ENCODE measurements at regions not wholly inside any gene's neighbourhood (a gene's known extent, or its start where the extent isn't known, plus 50 kb on each side); places are given as distances from the start of the nearest gene placed in this dataset.

DNA sequence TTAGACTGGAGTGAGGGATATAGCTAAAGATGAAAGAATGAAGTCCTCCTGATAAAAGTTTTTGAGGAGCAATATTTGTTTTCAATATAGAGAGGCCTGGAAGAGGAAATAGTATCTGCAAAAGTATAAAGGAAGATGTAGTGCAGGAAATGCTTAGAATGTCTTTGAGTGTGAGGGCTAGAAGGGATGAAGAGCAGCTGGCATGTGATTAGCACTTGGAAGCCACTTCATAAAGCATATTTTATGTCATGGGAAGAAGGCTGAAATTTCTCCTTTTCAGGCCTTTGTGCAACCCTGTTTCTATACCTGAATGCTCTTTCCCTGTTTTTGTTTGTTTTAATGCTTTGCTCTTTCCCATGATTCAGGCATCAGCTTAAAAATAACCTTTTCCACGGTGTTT is 323.3 kb upstream of the DEPDC1 start:
- H3K79me2 ChIP-seq (ENCODE audit: low read length) = no peaks in the 10 kb centered on the region
- H3K9me3 ChIP-seq (replicated peaks; ENCODE audit: insufficient read depth, low read length) = no peaks in the 10 kb centered on the region
- no peaks in the 10 kb centered on the region for H3F3A ChIP-seq (ENCODE audit: insufficient read depth, low read length)
- TF ChIP-seq EZH2 (optimal IDR thresholded peaks at IDR 0.05; ENCODE audit: low read depth, low read length) = no peak
- TF ChIP-seq EZH2phosphoT487 (IDR thresholded peaks at IDR 0.05; ENCODE audit: low read length) = no peak
- TF ChIP-seq CTCF (IDR thresholded peaks at IDR 0.05; ENCODE audit: low read length) = no peak
- no peak overlapping the region for H3K9ac ChIP-seq (ENCODE audit: low read length)
- H2AFZ ChIP-seq (ENCODE audit: low read length) = no peak overlapping the region
- no peaks in the 10 kb centered on the region for H3K4me1 ChIP-seq (ENCODE audit: low read length)
- no peaks in the 10 kb centered on the region for H3K36me3 ChIP-seq (replicated peaks; ENCODE audit: insufficient read depth, low read length)
- H3K9me2 ChIP-seq (replicated peaks; ENCODE audit: insufficient read depth, low read length) = no peaks in the 10 kb centered on the region
- no peak overlapping the region for H3K4me3 ChIP-seq (ENCODE audit: low read length)
- no peak for DNase-seq
- no peaks in the 10 kb centered on the region for H3K27me3 ChIP-seq (replicated peaks; ENCODE audit: insufficient read depth, low read length)
- no peak overlapping the region for H3K27ac ChIP-seq (ENCODE audit: low read length)
- H4K20me1 ChIP-seq (ENCODE audit: insufficient read depth, low read length) = no peaks in the 10 kb centered on the region
- no peak overlapping the region for H3K4me2 ChIP-seq (ENCODE audit: low read depth, low read length)

DNA sequence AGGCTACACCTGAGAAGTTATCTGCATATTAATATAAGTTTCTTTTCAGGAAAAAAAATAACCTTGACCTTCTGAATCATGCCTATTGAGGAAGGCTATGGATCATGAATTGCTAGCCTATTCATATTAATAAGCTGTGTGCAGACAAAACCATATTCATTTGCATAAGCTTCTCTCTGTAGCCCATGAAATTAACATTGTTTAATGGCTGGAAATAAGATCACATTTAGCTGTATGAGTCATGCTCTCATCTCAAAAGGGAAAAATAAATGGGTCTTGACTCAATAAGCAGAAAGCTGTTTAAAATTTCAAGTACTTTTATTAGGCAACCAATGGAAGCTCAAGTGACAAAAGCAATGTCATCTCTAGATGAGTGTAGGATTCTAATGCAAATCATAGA is 330.0 kb upstream of the DEPDC1 start:
- no peaks in the 10 kb centered on the region for H3F3A ChIP-seq (ENCODE audit: insufficient read depth, low read length)
- no peaks in the 10 kb centered on the region for H3K79me2 ChIP-seq (ENCODE audit: low read length)
- no peak overlapping the region for H3K4me2 ChIP-seq (ENCODE audit: low read depth, low read length)
- DNase-seq = no peak
- H2AFZ ChIP-seq (ENCODE audit: low read length) = no peak overlapping the region
- H3K27ac ChIP-seq (ENCODE audit: low read length) = no peak overlapping the region
- no peak overlapping the region for H3K4me3 ChIP-seq (ENCODE audit: low read length)
- H3K27me3 ChIP-seq (replicated peaks; ENCODE audit: insufficient read depth, low read length) = no peaks in the 10 kb centered on the region
- no peak overlapping the region for H3K9ac ChIP-seq (ENCODE audit: low read length)
- H3K9me2 ChIP-seq (replicated peaks; ENCODE audit: insufficient read depth, low read length) = no peaks in the 10 kb centered on the region
- no peaks in the 10 kb centered on the region for H3K4me1 ChIP-seq (ENCODE audit: low read length)
- no peak for TF ChIP-seq CTCF (IDR thresholded peaks at IDR 0.05; ENCODE audit: low read length)
- no peak for TF ChIP-seq EZH2phosphoT487 (IDR thresholded peaks at IDR 0.05; ENCODE audit: low read length)
- no peak for TF ChIP-seq EZH2 (optimal IDR thresholded peaks at IDR 0.05; ENCODE audit: low read depth, low read length)
- H4K20me1 ChIP-seq (ENCODE audit: insufficient read depth, low read length) = no peaks in the 10 kb centered on the region
- H3K9me3 ChIP-seq (replicated peaks; ENCODE audit: insufficient read depth, low read length) = no peaks in the 10 kb centered on the region
- H3K36me3 ChIP-seq (replicated peaks; ENCODE audit: insufficient read depth, low read length) = no peaks in the 10 kb centered on the region

DNA sequence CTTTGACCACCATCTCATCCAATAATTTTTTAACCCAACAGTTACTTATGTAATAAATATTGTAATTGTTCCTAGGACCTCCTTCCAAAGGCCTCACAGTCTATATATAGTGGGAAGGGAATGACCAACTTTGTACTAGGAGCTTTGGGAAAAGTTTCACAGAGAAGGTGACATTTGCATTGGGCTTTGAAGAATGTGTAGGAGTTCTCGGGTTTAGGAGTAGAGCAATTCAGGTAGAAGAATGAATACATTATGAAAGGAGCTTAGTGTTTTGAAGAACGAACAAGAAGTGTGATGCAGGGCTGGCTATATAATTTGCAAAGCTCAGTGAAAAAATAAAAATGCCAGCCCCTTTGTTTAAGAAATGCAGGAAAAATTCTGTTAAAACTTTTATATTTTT is 330.4 kb upstream of the DEPDC1 start:
- Histone ChIP-seq H3K4me1 (ENCODE audit: low read length) (no peaks in the 10 kb centered on the region), H2AFZ (ENCODE audit: low read length) (no peak overlapping the region), H3K36me3 (replicated peaks; ENCODE audit: insufficient read depth, low read length) (no peaks in the 10 kb centered on the region), H3K4me3 (ENCODE audit: low read length) (no peak overlapping the region), H3K27me3 (replicated peaks; ENCODE audit: insufficient read depth, low read length) (no peaks in the 10 kb centered on the region), H3K9me2 (replicated peaks; ENCODE audit: insufficient read depth, low read length) (no peaks in the 10 kb centered on the region), H3K9ac (ENCODE audit: low read length) (no peak overlapping the region), H3K27ac (ENCODE audit: low read length) (no peak overlapping the region), H3K79me2 (ENCODE audit: low read length) (no peaks in the 10 kb centered on the region), H4K20me1 (ENCODE audit: insufficient read depth, low read length) (no peaks in the 10 kb centered on the region), H3F3A (ENCODE audit: insufficient read depth, low read length) (no peaks in the 10 kb centered on the region), H3K9me3 (replicated peaks; ENCODE audit: insufficient read depth, low read length) (no peaks in the 10 kb centered on the region), H3K4me2 (ENCODE audit: low read depth, low read length) (no peak overlapping the region)
- TF ChIP-seq EZH2 (optimal IDR thresholded peaks at IDR 0.05; ENCODE audit: low read depth, low read length) (no peak), CTCF (IDR thresholded peaks at IDR 0.05; ENCODE audit: low read length) (no peak), EZH2phosphoT487 (IDR thresholded peaks at IDR 0.05; ENCODE audit: low read length) (no peak)
- no peak for DNase-seq

Data from MM.1S (cell line).